Endometrium (tissue), 2 donors: ENCODE measurements at regions not wholly inside any gene's neighbourhood (a gene's known extent, or its start where the extent isn't known, plus 50 kb on each side); places are given as distances from the start of the nearest gene placed in this dataset.

Experiments used
- FAIRE-seq: peaks from 2 replicates; lab custom pipeline; 2012; peaks lifted over from hg19 to GRCh38; lab: Jason Lieb, UNC
- donor health status: control.
- donor health status: control.

DNA sequence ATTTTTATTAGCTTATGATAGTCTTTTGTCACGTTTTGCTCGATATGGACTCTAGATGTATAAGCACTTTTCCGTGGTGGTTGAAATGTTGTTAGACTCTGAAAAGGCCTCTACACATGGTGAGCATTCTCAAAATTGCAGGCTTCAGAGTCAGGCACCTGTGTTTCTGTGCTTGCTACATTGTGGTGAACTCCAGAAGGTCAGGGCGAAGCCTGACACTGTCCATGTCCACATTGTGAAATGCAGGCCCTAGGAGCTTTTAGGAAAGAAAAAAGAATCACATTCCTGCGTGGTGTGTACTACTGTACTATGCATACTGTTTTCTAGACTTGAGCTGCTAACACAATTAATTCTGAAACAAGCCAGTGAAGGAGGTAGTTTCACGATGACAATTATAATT lies 86.3 kb downstream of the HS3ST1 start:
- no peak for FAIRE-seq

DNA sequence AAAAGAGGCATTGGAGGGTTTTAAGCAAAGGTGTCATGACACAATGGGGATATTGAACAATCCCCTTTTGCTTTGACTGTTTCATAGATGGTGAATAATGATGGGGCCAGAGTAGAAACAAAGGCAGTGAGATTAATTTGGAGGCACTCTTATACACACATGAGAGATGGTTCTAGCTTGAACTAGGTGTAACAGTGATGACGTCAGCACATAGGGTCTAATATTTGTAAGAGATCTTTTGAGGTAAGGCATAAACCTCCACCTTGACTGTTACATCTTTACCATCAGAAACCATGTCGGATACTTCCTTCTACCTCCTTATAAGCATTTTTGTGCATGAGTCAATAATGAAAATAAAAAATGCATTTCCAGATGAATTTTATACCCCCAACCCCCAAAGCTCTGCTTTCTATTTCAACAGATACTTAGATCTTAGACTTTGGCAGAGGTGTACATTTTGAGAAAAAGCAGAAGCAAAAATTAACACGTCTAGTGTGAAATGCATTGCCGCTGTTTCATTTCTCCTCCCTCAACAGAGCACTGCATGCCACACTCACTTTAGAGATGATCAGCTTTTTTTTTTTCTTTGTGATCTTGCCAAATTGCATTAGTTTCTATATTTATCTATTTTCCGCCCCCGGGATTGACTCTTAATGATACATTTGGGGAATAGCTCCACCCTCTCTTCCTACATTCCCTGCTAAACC lies 87.2 kb downstream of the HS3ST1 start:
- FAIRE-seq: no peak

DNA sequence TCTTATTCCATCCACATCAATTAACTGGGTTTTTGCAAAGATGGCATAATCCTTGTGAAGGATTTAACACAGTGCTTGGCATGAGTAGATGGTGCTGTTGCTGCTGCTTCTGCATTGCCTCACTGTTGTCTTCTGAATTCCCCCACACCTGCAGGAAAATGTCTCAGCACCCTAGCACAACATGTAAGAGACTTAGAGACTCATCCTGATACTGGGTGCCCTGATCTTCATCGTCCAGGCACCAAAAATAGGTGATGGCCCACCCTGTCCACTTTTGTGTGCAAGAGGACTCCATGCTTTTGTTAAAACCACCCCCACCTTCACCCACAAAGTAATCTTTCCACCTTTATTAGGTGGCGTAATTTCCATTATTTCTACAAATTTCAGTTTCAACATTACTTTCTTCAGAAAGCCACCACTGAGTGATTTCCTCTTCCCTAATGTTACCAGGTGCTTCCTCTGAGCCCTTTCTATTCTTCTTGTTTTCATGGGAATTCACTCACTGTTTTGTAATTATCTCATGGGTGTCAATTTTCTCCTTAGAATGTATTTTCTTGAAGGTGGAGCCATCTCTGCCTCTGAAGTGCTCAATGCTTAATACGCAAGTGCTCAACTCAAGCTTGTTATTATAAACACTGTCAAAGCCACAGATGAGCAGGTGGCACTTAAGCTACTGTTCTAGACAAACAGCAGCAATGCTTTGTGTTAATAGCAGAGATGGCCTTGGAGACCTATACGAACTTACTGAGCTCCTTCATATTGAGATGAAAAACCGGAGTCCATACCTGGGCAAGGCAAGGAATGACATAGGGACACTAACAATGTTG lies 89.5 kb downstream of the HS3ST1 start:
- no peak for FAIRE-seq

DNA sequence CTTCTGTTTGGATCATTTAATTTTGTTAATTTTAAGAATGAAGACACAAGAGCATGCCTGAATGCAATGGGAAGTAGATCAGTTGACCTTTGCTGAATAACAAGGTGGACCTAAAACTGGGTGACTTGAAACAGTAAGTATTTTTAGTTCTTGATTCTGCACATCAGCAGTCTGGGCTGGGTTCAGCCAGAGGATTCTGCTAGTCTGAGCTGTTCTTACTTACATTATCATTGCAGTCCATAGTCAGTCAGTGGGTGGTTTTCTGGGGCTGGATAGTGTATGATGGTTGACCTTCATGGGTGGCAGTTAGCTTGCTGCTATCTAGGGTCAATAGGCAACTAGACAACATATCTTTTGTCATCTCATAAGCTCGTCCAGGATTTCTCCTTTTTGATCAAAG lies 91.4 kb downstream of the HS3ST1 start:
- no peak for FAIRE-seq

DNA sequence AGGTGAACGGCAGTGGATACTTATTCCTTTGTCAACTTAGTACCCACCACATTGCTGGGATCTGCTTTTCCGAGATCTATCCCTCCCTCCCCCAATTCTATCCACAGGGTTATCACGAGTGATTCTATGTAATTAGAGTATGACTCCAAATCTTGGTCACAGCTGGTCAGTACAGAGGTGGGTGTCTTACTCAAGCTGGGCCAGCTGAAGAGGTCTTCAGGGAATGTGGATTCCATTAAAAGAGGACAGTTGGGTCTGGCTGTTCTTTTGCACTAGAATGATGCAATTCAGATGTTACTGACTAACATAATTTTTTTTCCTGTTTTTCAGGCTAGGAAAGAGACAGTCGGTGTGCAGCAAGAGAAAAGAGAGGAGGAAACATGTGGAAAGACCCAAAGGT lies 92.3 kb downstream of the HS3ST1 start:
- FAIRE-seq: no peak

DNA sequence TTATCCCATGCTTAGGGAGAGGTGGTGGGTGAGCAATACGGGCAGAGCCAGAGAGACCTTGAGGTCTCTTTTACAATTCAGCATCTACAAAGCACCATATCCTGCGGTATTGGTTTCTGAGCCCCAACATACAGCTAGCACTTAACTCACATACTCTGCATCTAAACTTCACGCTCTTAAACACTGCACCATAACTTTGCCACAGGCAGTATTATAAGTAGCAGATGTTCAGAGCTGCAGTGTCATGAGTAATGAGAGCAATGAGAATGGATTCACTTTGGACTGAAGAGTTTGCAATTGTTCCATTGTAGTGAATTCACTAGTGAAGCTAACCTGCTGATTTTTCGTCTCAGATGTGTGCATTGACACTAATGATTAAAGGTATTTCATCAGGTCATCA lies 93.8 kb downstream of the HS3ST1 start:
- FAIRE-seq: no peak

DNA sequence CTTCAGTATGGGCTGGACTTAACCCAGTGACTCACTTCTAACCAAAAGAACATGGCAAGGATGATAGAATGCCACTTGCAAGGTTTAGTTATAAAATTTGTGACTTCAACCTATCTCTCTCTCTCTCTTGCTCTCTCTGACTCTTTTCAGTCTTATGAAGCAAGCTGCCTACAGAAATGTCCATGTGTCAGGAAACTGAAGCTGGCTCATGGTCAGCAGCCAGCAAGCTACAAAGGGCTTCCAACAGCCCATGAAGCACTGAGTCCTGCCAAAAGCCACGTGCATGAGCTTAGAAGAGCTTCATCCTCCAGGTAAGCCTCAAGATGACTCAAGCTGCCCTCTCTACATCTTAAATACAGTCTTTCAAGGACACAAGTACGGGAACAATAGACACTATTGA lies 100.3 kb downstream of the HS3ST1 start:
- FAIRE-seq: no peak

DNA sequence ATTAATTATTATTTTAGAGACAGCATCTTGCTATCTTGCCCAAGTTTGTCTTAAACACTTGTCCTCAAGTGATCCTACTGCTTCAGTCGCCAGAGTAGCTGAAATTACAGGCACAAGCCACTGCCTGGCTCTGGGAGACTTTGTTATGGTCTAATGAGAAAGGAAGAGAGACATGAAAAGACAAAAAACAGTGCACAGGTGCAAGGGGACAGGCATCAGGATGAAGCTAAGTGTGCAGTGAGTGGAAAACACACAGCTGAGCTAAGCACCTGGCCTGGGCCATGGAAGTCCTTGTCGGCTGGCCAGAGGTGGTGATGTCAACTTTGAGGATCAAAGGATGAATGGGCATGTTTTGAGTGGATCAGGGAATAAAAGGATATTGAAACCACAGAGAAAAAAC lies 102.7 kb downstream of the HS3ST1 start:
- FAIRE-seq: no peak

DNA sequence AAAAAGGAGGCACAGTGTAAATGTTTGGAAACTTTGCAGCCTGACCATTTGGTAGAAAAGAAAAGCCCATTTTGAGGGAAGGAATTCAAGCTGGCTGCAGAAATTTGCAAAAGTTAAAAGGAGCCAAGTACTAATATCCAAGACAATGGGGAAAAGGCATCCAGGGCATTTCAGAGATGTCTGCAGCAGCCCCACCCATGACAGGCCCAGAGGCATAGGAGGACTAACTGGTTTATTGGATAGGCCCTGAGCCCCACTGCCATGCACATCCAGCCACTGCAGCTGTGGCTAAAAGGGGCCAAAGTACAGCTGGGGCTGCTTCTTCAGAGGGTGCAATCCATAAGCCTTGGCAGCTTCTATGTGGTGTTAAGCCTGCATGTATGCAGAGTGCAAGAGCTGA lies 104.9 kb downstream of the HS3ST1 start:
- no peak for FAIRE-seq

DNA sequence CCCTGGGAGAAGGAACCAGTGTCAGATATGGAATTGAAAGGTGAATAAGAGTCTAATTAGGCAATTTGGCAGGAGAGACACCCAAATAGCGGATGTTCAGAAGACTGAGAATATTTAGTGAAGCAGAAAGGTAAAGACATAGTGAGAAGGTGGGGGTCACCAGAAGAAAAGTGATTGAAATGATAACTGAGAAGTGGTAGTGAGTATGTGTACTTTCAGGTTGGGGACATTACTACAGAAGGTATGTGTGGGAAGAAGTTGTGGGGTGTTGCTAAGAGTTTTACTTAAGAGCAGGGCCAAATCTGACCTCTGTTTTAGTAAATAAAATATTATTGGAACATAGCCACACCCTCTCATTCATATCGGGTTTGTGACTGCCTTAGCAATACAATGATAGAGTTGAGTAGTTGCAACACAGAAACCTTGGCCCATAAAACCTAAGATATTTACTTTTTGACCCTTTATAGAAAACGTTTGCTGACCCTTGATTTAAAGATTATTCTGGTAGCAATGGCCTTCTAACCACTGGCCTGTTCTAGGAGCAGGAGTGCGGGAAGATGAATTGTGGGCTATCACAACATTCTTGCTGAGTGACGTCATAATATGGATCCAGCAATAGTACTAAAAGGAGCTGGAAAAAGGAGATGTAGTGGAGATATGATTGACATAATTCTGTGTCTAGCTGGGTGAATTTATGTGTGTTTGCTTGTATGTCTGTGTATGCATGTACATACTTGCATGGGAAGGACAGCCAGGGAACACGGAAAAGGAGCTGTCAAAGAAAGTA lies 115.3 kb downstream of the HS3ST1 start:
- FAIRE-seq: no peak

DNA sequence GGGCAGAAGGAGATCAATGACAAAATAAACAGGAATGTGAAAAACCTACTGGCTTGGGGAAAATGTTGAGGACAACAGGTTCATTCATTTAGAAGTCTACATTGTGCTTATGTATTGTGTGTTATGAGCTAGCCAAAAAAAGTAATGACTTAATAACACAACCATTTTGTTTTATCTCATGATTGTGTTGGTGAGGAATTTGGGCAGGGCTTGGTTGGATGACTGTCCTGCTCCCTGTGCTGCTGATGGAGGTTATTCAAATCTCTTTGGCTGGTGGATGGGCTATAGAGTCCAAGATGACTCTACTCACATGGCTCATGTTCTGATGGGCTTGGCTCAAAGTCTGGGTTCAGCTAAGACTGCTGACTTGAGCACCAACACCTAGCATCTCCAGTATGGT lies 116.3 kb downstream of the HS3ST1 start:
- no peak for FAIRE-seq

DNA sequence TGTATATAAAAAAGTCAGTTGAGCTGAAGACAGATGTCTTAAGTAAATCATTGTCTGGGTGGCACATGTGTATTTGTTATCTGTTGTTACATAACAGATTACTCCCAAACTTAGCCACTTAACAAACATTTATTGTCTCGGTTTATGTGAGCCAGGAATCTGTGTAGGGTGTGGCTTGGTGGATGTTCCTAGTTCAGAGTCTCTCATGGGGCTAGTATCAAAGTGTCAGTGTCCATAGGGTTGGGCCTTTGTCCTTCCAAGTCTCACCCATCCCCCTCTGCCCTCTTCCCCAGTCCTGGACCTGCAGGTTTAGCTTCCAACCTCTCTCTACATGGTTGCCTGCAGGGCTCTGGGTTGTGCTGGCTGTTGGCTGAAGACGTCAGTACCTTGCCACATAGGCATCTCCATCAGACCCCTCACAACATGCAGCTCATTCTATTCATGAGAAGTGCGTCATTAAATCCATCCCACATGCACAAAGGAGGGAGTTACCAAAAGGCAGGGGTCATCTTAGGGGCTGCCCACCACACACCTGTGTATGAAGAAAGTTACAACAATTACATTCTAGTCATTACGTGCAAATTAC lies 127.5 kb downstream of the HS3ST1 start:
- FAIRE-seq: no peak

DNA sequence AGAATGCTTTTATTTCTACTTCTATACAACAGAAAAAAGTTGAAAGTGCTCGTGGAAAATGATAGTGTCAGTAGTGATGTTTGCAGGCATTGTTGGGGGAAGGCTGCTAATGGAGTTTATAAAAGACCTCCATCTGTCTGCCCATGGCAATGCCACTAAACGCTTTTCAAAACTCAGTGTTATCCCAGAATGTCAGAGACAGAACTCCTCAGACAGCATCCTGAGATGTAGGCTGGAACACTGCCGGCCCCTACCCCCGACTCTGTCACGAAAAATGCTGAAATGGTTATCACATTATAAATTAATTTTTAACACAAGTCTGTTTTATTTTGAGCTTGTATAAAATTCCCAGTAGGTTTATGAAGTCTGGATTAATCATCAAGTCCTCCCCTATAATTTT lies 128.9 kb downstream of the HS3ST1 start:
- no peak for FAIRE-seq

DNA sequence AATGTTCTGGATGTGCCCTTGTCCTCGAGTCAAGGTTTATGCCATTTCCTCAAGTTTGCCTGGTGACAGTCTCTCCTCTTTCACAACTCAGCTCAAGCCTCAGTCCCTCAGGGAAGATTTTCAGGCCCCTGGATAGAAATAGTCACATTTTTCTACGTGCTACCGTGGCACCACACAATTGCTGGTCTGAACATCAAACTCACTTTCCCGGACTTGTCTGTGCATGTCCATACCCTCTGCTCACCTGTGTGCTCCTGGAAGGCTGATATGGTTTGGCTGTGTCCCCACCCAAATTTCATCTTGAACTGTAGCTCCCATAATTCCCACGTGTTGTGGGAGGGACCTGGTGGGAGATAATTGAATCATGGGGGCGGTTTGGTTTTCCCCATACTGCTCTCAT lies 129.7 kb downstream of the HS3ST1 start:
- FAIRE-seq: no peak

DNA sequence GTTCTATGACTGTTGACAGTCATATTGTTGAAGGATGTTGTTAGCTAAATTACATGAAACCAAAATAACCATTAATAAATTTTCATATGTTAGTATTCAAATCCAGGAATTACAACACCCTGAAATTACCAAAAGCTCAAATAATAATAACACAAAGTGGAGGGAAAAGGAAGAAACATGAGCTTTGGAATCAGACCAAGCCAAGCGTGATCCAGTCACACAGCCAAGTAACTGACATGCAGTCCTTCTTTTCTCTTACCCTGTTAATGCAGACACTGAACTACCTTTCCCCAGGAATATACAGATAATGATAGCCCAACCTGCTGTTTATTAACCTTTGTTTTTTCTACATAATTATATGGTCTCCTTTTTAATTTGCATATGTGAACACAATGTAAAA lies 130.2 kb downstream of the HS3ST1 start:
- no peak for FAIRE-seq

DNA sequence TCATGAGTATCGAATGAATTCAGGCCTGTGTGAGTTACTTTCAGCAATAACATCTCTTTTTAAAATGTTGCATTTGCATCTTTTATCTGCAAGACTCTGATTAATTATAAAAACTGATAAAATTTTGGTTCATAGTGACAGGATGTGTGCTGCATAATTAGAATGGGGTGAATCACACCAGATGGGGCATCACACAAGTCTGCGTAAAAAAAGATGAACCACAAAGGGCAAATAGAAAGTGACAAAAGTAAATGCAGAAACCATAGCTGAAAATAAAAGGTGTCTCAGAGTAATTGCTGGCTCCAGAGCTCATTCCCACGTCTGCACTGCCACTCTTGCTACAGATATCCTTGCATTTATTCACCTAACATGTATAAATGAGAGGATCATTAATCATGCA lies 131.1 kb downstream of the HS3ST1 start:
- FAIRE-seq: no peak

DNA sequence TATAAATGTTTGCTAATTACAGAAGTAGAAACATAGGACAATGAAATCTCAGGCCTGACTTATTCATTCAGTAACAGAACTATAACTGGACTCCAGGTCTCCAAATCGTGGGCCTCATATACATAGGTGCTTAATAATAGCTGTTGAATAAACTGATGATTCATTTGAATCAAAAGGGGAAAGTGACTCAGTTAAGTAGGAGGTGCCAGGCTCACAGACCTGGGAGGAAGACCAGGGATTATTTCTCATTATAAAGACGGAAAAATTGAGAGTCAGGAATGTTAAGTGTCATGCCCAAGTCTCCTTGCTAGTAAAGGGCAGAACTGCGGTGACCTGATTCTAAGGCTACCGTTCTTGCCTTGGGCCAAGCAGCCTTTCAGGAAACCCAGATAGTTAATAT lies 131.5 kb downstream of the HS3ST1 start:
- FAIRE-seq: no peak

DNA sequence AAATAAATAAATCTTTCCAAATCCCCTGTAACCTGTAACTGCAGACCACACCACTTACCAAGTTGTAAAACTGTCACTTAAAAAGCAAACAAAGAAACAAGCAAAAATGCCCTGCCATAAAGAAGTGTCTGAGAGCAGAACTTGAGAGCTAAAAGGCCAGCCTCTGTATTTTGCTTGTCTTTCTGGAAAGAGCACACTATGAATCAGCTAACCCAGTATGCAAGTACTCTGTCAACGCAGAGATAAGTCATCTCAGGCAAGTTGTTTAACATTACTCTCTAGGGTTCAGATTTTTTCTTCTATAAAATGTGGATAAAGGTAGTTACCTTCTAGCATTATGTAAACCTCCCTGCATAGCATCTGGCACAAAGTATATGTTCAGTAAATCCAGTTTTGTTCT lies 134.8 kb downstream of the HS3ST1 start:
- no peak for FAIRE-seq

DNA sequence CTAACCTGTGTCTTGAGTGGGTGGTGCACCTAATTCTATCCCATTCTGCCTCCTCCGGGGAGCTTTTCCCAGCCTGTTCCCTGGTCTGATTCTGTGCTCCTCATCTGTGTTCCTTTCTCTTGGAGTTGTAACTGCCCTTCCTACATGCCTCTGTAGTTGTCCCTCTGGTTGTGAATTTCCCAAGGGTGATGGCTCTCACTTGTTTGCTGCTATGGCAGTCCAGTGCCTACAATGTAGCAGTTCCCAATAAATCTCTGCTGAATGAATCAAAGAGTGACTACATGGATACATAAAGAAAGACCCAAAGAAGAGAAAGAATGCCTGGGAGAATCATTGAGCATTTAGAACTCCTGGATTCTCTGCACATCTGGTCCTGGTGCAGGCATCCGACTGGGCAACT lies 141.6 kb downstream of the HS3ST1 start:
- no peak for FAIRE-seq

DNA sequence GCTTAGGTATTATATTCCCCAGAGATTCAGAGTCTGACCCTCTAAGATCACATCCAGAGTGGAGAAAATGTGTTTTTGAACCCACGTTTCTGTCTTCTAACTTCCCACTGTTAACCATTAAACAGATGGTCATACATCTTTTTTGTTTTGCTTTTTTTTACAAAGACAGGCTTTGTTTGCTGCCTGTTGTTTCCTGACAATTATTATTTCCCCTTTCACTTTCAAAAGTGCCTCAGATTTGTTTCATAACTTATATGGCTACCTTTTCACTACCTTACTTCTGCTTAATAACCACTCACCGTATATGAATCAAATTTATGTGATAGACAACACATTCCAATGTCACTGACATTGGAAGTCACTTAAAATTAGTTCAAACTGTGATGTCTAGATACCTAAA lies 142.2 kb downstream of the HS3ST1 start:
- FAIRE-seq: no peak

DNA sequence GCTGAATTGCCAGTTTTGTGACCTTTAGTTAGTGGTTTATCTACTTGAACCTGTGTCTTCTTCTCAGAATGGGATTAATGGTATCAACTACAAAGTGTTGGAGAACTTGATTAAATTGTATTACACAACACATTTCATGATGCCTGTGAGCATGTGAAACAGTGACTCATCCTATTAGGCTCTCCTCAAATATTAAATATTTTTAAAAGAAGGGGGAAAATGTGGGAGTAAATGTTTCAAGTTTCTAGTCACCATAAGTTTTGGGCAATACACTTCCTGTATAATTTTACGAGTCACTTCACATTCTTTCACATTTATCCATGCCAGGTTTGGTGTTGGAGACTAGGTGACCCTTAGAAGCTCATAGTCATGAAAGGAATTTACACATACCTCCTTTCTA lies 147.0 kb downstream of the HS3ST1 start:
- FAIRE-seq: no peak

DNA sequence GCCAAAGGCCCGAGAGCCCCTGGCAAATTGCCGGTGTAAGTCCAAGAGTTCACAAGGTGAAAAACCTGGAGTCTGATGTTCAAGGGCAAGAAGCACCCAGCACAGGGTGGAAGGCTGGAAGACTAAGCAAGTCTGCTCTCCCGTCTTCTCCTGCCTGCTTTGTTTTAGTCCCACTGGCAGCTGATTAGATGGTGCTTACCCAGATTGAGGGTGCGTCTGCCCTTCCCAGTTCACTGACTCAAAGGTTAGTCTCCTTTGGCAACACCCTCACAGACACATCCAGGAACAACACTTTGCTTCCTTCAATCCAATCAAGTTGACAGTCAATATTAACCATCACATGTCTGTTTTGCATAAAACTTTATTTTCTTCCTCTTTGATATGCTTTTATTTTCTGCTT lies 157.4 kb downstream of the HS3ST1 start:
- FAIRE-seq: no peak

DNA sequence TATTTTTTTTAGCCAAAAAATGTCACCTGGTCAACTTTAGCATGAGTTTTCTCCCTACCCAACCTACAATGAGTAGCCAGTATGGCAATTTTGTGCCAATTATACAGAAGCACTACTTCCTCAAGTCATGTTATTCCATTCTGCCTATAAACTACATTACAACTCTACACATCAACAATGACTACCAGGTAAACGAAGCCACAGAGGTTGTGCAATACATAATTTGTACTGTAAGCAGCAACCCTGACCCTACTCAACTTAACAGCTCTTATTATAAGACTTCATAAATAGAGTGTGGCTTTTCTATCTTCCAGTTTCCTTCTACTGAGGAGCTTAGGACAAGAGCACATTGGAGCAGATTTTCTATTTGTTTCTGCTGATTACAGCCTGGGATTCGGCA lies 160.5 kb downstream of the HS3ST1 start:
- no peak for FAIRE-seq
